ENCODE measurements at regions not wholly inside any gene's neighbourhood (a gene's known extent, or its start where the extent isn't known, plus 50 kb on each side); places are given as distances from the start of the nearest gene placed in this dataset.

DNA sequence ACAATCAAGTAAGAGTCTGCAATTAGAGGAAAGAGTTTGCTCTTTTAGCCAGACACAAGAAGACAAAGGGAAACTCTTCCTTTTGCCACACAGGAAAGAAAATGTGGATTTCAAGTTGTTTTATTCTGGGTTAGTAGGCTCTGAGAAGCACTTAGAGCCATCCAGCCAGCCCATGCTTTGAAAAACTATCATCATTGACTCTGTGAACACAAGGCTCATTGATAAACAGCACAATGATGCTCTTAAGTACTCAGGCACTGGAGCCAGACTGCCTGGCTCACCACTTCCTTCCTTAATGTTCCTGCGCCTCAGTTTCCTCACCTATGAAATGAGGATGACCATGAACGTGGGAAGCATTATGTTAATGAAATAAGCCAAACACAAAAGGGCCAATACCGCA, 150.2 kb upstream of the EEA1 start:
- TF ChIP-seq CTCF (conservative IDR thresholded peaks at IDR 0.05; ENCODE audit: low read depth, low read length) (no peak), POLR2A (IDR thresholded peaks at IDR 0.05; ENCODE audit: low read depth, low read length) (no peak), NFE2L2 (IDR thresholded peaks at IDR 0.05; ENCODE audit: low read depth, low read length) (no peak)

All from IMR-90 (cell line).